ENCODE measurements at regions not wholly inside any gene's neighbourhood (a gene's known extent, or its start where the extent isn't known, plus 50 kb on each side); places are given as distances from the start of the nearest gene placed in this dataset.

DNA sequence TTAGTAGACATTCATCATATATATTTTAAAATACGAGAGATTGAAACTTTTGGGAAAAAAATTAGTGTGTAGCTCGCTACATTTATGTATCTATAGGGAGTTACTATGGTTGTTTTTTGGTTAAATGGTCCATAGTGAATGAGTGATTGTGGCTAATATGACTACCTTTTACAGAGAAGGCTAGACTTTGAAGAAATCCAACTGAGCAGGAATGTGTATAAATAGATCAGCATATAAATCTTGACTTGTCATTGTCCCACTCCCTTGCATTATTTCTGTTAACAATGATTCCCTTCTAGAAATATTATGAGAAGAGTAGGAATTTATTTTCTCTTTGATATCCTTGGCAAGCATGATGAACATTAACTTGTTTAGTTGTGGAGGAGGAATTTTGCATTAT, 737.8 kb upstream of the MAP3K7 start:
- WGBS (ENCODE audit: insufficient coverage), result no CpG with 5 or more reads among the region's 2 CpGs

DNA sequence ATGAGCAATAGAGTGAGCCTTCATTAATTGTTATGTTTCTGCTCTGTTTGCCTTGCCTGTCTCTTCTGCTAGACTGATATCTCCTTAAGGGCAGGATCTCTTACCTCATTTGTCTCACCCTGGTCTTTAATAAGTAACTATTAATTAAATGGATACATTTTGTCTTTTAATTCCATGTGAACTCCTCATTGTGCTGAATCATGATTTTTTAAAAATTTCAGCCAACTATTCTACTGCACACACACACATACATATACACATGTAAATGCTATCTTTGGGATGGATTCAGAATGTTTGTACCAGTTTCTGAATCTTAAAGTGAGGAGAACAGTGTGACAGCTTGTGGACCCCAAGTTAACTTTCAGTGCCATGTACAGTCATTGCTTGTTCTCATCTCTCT, 731.1 kb upstream of the MAP3K7 start:
- H2AFZ ChIP-seq (ENCODE audit: insufficient read depth, low read depth, low read length, poor library complexity, severe bottlenecking), result no peak overlapping the region
- intact Hi-C loops (cut with micrococcal nuclease), result no loop called here
- H3K79me2 ChIP-seq (ENCODE audit: insufficient read depth, low read length), result no peaks in the 10 kb centered on the region
- no peak overlapping the region for H3K9ac ChIP-seq (ENCODE audit: insufficient read depth, low read length, poor library complexity, severe bottlenecking)
- no peak overlapping the region for H3K27ac ChIP-seq (ENCODE audit: low read depth in 1 of 2, low read length in 2 of 2)
- no peaks in the 10 kb centered on the region for H3K27me3 ChIP-seq (ENCODE audit: control insufficient read depth in 2 of 2, insufficient read depth in 2 of 2, low read length in 2 of 2)
- Mint-ChIP-seq H3K4me3 (no peak overlapping the region), H3K36me3 (no peaks in the 10 kb centered on the region), H3K27ac (no peak overlapping the region), H3K9me3 (peaks cover 0 to 2% (median 0%) of the 10 kb centered on the region in 7 donors), H3K27me3 (ENCODE audit: low read depth in 3 of 3) (peaks cover 0 to 4% (median 0%) of the 10 kb centered on the region in 3 donors), H3K4me1 (no peaks in the 10 kb centered on the region)
- no peaks in the 10 kb centered on the region for H4K20me1 ChIP-seq (ENCODE audit: insufficient read depth, low read length)
- no peak overlapping the region for H3K4me3 ChIP-seq (replicated peaks in 1 of 3; ENCODE audit: low read depth in 2 of 3, low read length in 3 of 3)
- TF ChIP-seq, protein P1, sequence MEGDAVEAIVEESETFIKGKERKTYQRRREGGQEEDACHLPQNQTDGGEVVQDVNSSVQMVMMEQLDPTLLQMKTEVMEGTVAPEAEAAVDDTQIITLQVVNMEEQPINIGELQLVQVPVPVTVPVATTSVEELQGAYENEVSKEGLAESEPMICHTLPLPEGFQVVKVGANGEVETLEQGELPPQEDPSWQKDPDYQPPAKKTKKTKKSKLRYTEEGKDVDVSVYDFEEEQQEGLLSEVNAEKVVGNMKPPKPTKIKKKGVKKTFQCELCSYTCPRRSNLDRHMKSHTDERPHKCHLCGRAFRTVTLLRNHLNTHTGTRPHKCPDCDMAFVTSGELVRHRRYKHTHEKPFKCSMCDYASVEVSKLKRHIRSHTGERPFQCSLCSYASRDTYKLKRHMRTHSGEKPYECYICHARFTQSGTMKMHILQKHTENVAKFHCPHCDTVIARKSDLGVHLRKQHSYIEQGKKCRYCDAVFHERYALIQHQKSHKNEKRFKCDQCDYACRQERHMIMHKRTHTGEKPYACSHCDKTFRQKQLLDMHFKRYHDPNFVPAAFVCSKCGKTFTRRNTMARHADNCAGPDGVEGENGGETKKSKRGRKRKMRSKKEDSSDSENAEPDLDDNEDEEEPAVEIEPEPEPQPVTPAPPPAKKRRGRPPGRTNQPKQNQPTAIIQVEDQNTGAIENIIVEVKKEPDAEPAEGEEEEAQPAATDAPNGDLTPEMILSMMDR (IDR thresholded peaks at IDR 0.05), result no peak
- H3K4me1 ChIP-seq (ENCODE audit: control insufficient read depth in 1 of 2, insufficient read depth in 2 of 2, low read length in 2 of 2), result no peaks in the 10 kb centered on the region
- DNase-seq, result no peak
- H3K4me2 ChIP-seq (replicated peaks; ENCODE audit: extremely low read depth, low read length, poor library complexity, severe bottlenecking), result no peak overlapping the region
- no peaks in the 10 kb centered on the region for H3K9me3 ChIP-seq (replicated peaks in 1 of 2; ENCODE audit: control insufficient read depth in 1 of 2, insufficient read depth in 1 of 2, low read length in 2 of 2)
- H3K36me3 ChIP-seq (replicated peaks in 1 of 2; ENCODE audit: control insufficient read depth in 1 of 2, insufficient read depth in 2 of 2, low read length in 2 of 2), result no peaks in the 10 kb centered on the region

More for the DNA sequence above, 737.8 kb upstream of the MAP3K7 start:
- Mint-ChIP-seq H3K9me3 (no peaks in the 10 kb centered on the region), H3K27me3 (ENCODE audit: low read depth in 3 of 3) (no peaks in the 10 kb centered on the region), H3K4me3 (no peak overlapping the region), H3K4me1 (no peaks in the 10 kb centered on the region), H3K36me3 (no peaks in the 10 kb centered on the region), H3K27ac (no peak overlapping the region)
- H3K27me3 ChIP-seq (ENCODE audit: control insufficient read depth in 2 of 2, insufficient read depth in 2 of 2, low read length in 2 of 2), result no peaks in the 10 kb centered on the region
- H3K9ac ChIP-seq (ENCODE audit: insufficient read depth, low read length, poor library complexity, severe bottlenecking), result no peak overlapping the region
- no peaks in the 10 kb centered on the region for H3K36me3 ChIP-seq (replicated peaks in 1 of 2; ENCODE audit: control insufficient read depth in 1 of 2, insufficient read depth in 2 of 2, low read length in 2 of 2)
- intact Hi-C loops (cut with micrococcal nuclease), result no loop called here
- H3K9me3 ChIP-seq (replicated peaks in 1 of 2; ENCODE audit: control insufficient read depth in 1 of 2, insufficient read depth in 1 of 2, low read length in 2 of 2), result no peaks in the 10 kb centered on the region
- H4K20me1 ChIP-seq (ENCODE audit: insufficient read depth, low read length), result no peaks in the 10 kb centered on the region
- H3K4me3 ChIP-seq (replicated peaks in 1 of 3; ENCODE audit: low read depth in 2 of 3, low read length in 3 of 3), result no peak overlapping the region
- H2AFZ ChIP-seq (ENCODE audit: insufficient read depth, low read depth, low read length, poor library complexity, severe bottlenecking), result no peak overlapping the region
- H3K4me1 ChIP-seq (ENCODE audit: control insufficient read depth in 1 of 2, insufficient read depth in 2 of 2, low read length in 2 of 2), result no peaks in the 10 kb centered on the region
- TF ChIP-seq, protein P1 (IDR thresholded peaks at IDR 0.05), result no peak
- no peaks in the 10 kb centered on the region for H3K79me2 ChIP-seq (ENCODE audit: insufficient read depth, low read length)
- DNase-seq, result no peak
- no peak overlapping the region for H3K4me2 ChIP-seq (replicated peaks; ENCODE audit: extremely low read depth, low read length, poor library complexity, severe bottlenecking)
- H3K27ac ChIP-seq (ENCODE audit: low read depth in 1 of 2, low read length in 2 of 2), result no peak overlapping the region
